Activated naive CD4-positive, alpha-beta T cell treated with anti-CD3 and anti-CD28 coated beads for 36 hours (primary cell): ENCODE measurements at regions not wholly inside any gene's neighbourhood (a gene's known extent, or its start where the extent isn't known, plus 50 kb on each side); places are given as distances from the start of the nearest gene placed in this dataset.
"Not testable (repeated sequence)": the region's sequence is repeated elsewhere in the genome, so short reads cannot be mapped to it uniquely, and the experiment has no call there.

Source experiments
- CTCF ChIA-PET: fragments of 350-600 bp; sonication (Branson Sonifier 250); formaldehyde crosslinking; loops from one replicate; lab custom pipeline; 2021; ENCODE audit warnings: antibody characterized with exemption; lab: Charles Lee
- DNase-seq: peaks from one replicate; pipeline ENCODE4 v3.0.0-alpha.2; 2020
- H3K27ac Mint-ChIP-seq: one replicate; pipeline ENCODE4 v1.8.0; 2021; ENCODE audit warnings: mild to moderate bottlenecking, mixed read lengths
- H3K27me3 Mint-ChIP-seq: one replicate; pipeline ENCODE4 v1.8.0; 2021; ENCODE audit warnings: low read depth, mixed read lengths
- H3K36me3 Mint-ChIP-seq: one replicate; pipeline ENCODE4 v1.8.0; 2021; ENCODE audit warnings: low read depth, mixed read lengths
- H3K4me1 Mint-ChIP-seq: one replicate; pipeline ENCODE4 v1.8.0; 2021; ENCODE audit warnings: low read depth, mixed read lengths
- H3K4me3 Mint-ChIP-seq: one replicate; pipeline ENCODE4 v1.8.0; 2021; ENCODE audit warnings: mild to moderate bottlenecking, moderate library complexity, mixed read lengths
- H3K9me3 Mint-ChIP-seq: one replicate; pipeline ENCODE4 v1.8.0; 2021; ENCODE audit warnings: mixed read lengths
- intact Hi-C: fragments of 100-400 bp; cut with micrococcal nuclease; formaldehyde crosslinking; loops from one replicate; pipeline ENCODE4 v1.15.1; 2023

- H3K4me3 Mint-ChIP-seq, intact Hi-C loops, CTCF ChIA-PET, H3K9me3 Mint-ChIP-seq, H3K27me3 Mint-ChIP-seq, H3K4me1 Mint-ChIP-seq, H3K27ac Mint-ChIP-seq, H3K36me3 Mint-ChIP-seq, DNase-seq: not testable (repeated sequence)
These were observed 189.6 kb downstream of the KLRB1 start for GRCh38 chr12:9417947-9418668.

- H3K4me1 Mint-ChIP-seq, intact Hi-C loops: not testable (repeated sequence)
These were observed 190.4 kb downstream of the KLRB1 start for GRCh38 chr12:9417341-9417740.

GRCh38 chr12:9416346-9416745, 191.4 kb downstream of the KLRB1 start:
- H3K4me1 Mint-ChIP-seq: peaks cover 13% of the 10 kb centered on the region
- DNase-seq, intact Hi-C loops, H3K27ac Mint-ChIP-seq, H3K4me3 Mint-ChIP-seq, H3K36me3 Mint-ChIP-seq, H3K27me3 Mint-ChIP-seq, H3K9me3 Mint-ChIP-seq, CTCF ChIA-PET: not testable (repeated sequence)

More at GRCh38 chr12:9417341-9417740, 190.4 kb downstream of the KLRB1 start:
- H3K9me3 Mint-ChIP-seq, H3K27ac Mint-ChIP-seq, DNase-seq, H3K36me3 Mint-ChIP-seq, H3K4me3 Mint-ChIP-seq, H3K27me3 Mint-ChIP-seq, CTCF ChIA-PET: not testable (repeated sequence)

- DNase-seq, H3K27me3 Mint-ChIP-seq, H3K4me3 Mint-ChIP-seq, intact Hi-C loops, H3K9me3 Mint-ChIP-seq, H3K27ac Mint-ChIP-seq, H3K36me3 Mint-ChIP-seq, CTCF ChIA-PET: not testable (repeated sequence)
- peaks cover 13% of the 10 kb centered on the region for H3K4me1 Mint-ChIP-seq
These were observed 191.8 kb downstream of the KLRB1 start for GRCh38 chr12:9415898-9416297.

- H3K4me3 Mint-ChIP-seq, H3K27ac Mint-ChIP-seq, CTCF ChIA-PET, DNase-seq, H3K36me3 Mint-ChIP-seq, H3K9me3 Mint-ChIP-seq, intact Hi-C loops, H3K27me3 Mint-ChIP-seq: not testable (repeated sequence)
- peaks cover 13% of the 10 kb centered on the region for H3K4me1 Mint-ChIP-seq
These were observed 193.9 kb downstream of the KLRB1 start for GRCh38 chr12:9413862-9414261.

- H3K27me3 Mint-ChIP-seq, H3K4me3 Mint-ChIP-seq, intact Hi-C loops, DNase-seq, H3K9me3 Mint-ChIP-seq, H3K27ac Mint-ChIP-seq, H3K36me3 Mint-ChIP-seq, CTCF ChIA-PET: not testable (repeated sequence)
- H3K4me1 Mint-ChIP-seq: peaks cover 13% of the 10 kb centered on the region
These were observed 195.3 kb downstream of the KLRB1 start for GRCh38 chr12:9412459-9412858.

GRCh38 chr12:9411616-9412268, 196.0 kb downstream of the KLRB1 start:
- intact Hi-C loops, H3K36me3 Mint-ChIP-seq, H3K27me3 Mint-ChIP-seq: not testable (repeated sequence)

GRCh38 chr12:9407425-9407748, 199.2 kb upstream of the PZP start:
- H3K9me3 Mint-ChIP-seq, intact Hi-C loops, H3K4me3 Mint-ChIP-seq, H3K27ac Mint-ChIP-seq, H3K27me3 Mint-ChIP-seq, DNase-seq, CTCF ChIA-PET, H3K36me3 Mint-ChIP-seq, H3K4me1 Mint-ChIP-seq: not testable (repeated sequence)

More at GRCh38 chr12:9411616-9412268, 196.0 kb downstream of the KLRB1 start:
- CTCF ChIA-PET, H3K4me3 Mint-ChIP-seq, DNase-seq, H3K9me3 Mint-ChIP-seq, H3K27ac Mint-ChIP-seq: not testable (repeated sequence)
- H3K4me1 Mint-ChIP-seq: peaks cover 13% of the 10 kb centered on the region

- H3K36me3 Mint-ChIP-seq: no peaks in the 10 kb centered on the region
- peaks cover 1% of the 10 kb centered on the region for H3K4me1 Mint-ChIP-seq
- CTCF ChIA-PET: no interaction called here
- no peaks in the 10 kb centered on the region for H3K9me3 Mint-ChIP-seq
- intact Hi-C loops: no loop called here
- no peak for DNase-seq
- no peak overlapping the region for H3K27ac Mint-ChIP-seq
- H3K4me3 Mint-ChIP-seq: no peak overlapping the region
- no peaks in the 10 kb centered on the region for H3K27me3 Mint-ChIP-seq
These were observed 198.6 kb upstream of the PZP start for GRCh38 chr12:9406564-9407424.

GRCh38 chr12:9405886-9406563, 197.8 kb upstream of the PZP start:
- H3K9me3 Mint-ChIP-seq: no peaks in the 10 kb centered on the region

GRCh38 chr12:9404469-9405260, 196.5 kb upstream of the PZP start:
- no peaks in the 10 kb centered on the region for H3K27me3 Mint-ChIP-seq
- CTCF ChIA-PET: no interaction called here
- no peak overlapping the region for H3K4me3 Mint-ChIP-seq
- DNase-seq: no peak
- intact Hi-C loops: no loop called here
- H3K4me1 Mint-ChIP-seq: no peaks in the 10 kb centered on the region
- H3K36me3 Mint-ChIP-seq: no peaks in the 10 kb centered on the region
- H3K27ac Mint-ChIP-seq: no peak overlapping the region
- H3K9me3 Mint-ChIP-seq: no peaks in the 10 kb centered on the region

More at GRCh38 chr12:9405886-9406563, 197.8 kb upstream of the PZP start:
- CTCF ChIA-PET: no interaction called here
- Mint-ChIP-seq H3K4me1 (no peaks in the 10 kb centered on the region), H3K36me3 (no peaks in the 10 kb centered on the region), H3K27ac (no peak overlapping the region), H3K27me3 (no peaks in the 10 kb centered on the region), H3K4me3 (no peak overlapping the region)
- DNase-seq: no peak
- intact Hi-C loops: no loop called here

- Mint-ChIP-seq H3K36me3 (no peaks in the 10 kb centered on the region), H3K9me3 (no peaks in the 10 kb centered on the region), H3K27me3 (no peaks in the 10 kb centered on the region), H3K27ac (no peak overlapping the region), H3K4me1 (no peaks in the 10 kb centered on the region), H3K4me3 (no peak overlapping the region)
- intact Hi-C loops: no loop called here
- no peak for DNase-seq
- CTCF ChIA-PET: no interaction called here
These were observed 195.8 kb upstream of the PZP start for GRCh38 chr12:9404031-9404430.
